ENCODE measurements at regions not wholly inside any gene's neighbourhood (a gene's known extent, or its start where the extent isn't known, plus 50 kb on each side); places are given as distances from the start of the nearest gene placed in this dataset.

DNA sequence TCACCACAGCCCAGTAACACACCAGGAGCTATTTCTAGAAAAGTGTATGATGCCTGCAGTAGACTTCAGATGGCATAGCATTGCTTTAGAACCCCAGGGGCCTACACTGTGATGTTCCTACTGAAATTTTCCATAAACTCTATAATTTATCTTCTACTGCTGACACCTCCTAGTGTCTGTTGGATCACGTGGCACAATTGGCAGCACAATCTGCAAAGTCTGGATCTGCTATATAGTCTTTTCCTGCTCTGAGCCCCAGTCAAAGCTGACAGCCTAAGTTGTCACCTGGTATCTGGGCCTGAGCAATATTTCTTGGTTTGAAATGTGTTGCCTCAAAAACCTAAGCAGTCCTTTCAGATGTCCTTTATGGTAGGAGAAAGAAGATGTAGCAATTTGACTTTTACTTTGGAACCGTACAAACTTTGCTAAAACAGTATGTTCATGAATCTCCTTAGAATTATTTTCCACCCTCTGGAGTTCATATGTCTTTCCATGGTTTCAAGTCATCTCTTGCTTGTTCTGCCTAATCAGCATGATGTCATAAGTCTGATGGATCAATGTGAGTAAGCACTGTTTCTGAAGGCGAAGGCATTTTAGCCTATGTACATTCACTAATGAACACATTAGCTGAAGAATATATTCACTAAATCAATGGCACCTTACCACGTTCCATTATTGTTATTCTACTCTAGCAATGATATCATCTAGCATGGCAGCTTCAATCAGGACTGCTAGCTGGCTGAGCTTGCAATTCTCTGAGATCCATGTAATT lies 536.5 kb upstream of the NBEA start:
- H3K4me1 ChIP-seq (ENCODE audit: control insufficient read depth in 1 of 2, insufficient read depth in 2 of 2, low read length in 2 of 2), result no peaks in the 10 kb centered on the region
- Mint-ChIP-seq H3K4me1 (no peaks in the 10 kb centered on the region), H3K4me3 (no peak overlapping the region), H3K27ac (no peak overlapping the region), H3K36me3 (no peaks in the 10 kb centered on the region), H3K27me3 (ENCODE audit: low read depth in 3 of 3) (no peaks in the 10 kb centered on the region), H3K9me3 (peaks cover 0 to 10% (median 4%) of the 10 kb centered on the region in 7 donors)
- H3K27ac ChIP-seq (ENCODE audit: low read depth in 1 of 2, low read length in 2 of 2), result no peak overlapping the region
- H3K27me3 ChIP-seq (ENCODE audit: control insufficient read depth in 2 of 2, insufficient read depth in 2 of 2, low read length in 2 of 2), result no peaks in the 10 kb centered on the region
- no peaks in the 10 kb centered on the region for H3K36me3 ChIP-seq (replicated peaks in 1 of 2; ENCODE audit: control insufficient read depth in 1 of 2, insufficient read depth in 2 of 2, low read length in 2 of 2)
- DNase-seq, result no peak
- H3K9ac ChIP-seq (ENCODE audit: insufficient read depth, low read length, poor library complexity, severe bottlenecking), result no peak overlapping the region
- intact Hi-C loops (cut with micrococcal nuclease), result no loop called here
- no CpG with 5 or more reads among the region's 4 CpGs for WGBS (ENCODE audit: insufficient coverage)
- no peaks in the 10 kb centered on the region for H4K20me1 ChIP-seq (ENCODE audit: insufficient read depth, low read length)
- no peak overlapping the region for H3K4me3 ChIP-seq (replicated peaks in 1 of 3; ENCODE audit: low read depth in 2 of 3, low read length in 3 of 3)
- TF ChIP-seq, protein P1, sequence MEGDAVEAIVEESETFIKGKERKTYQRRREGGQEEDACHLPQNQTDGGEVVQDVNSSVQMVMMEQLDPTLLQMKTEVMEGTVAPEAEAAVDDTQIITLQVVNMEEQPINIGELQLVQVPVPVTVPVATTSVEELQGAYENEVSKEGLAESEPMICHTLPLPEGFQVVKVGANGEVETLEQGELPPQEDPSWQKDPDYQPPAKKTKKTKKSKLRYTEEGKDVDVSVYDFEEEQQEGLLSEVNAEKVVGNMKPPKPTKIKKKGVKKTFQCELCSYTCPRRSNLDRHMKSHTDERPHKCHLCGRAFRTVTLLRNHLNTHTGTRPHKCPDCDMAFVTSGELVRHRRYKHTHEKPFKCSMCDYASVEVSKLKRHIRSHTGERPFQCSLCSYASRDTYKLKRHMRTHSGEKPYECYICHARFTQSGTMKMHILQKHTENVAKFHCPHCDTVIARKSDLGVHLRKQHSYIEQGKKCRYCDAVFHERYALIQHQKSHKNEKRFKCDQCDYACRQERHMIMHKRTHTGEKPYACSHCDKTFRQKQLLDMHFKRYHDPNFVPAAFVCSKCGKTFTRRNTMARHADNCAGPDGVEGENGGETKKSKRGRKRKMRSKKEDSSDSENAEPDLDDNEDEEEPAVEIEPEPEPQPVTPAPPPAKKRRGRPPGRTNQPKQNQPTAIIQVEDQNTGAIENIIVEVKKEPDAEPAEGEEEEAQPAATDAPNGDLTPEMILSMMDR (IDR thresholded peaks at IDR 0.05), result no peak
- no peaks in the 10 kb centered on the region for H3K79me2 ChIP-seq (ENCODE audit: insufficient read depth, low read length)
- H2AFZ ChIP-seq (ENCODE audit: insufficient read depth, low read depth, low read length, poor library complexity, severe bottlenecking), result no peak overlapping the region
- H3K4me2 ChIP-seq (replicated peaks; ENCODE audit: extremely low read depth, low read length, poor library complexity, severe bottlenecking), result no peak overlapping the region
- peaks cover 6 to 10% of the 10 kb centered on the region in 2 donors for H3K9me3 ChIP-seq (replicated peaks in 1 of 2; ENCODE audit: control insufficient read depth in 1 of 2, insufficient read depth in 1 of 2, low read length in 2 of 2)

DNA sequence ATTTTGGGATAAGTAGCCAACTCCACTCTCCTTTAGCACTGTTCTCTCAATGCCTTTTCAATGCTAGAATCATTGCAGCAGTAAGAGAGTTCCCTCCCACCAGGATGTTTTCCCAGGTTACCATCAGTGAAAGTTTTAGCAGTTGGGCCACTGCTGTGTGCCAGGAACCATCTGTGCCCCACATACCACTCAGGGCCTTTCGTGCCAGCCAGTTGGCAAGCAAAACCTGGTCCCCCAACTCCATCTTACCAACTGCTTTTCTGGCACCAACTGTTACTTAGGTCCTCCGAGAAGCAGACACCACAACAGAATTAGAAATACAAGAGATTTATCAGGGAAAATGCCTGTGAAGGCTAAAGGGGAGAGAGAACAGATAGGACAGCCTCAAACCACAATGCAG lies 533.4 kb upstream of the NBEA start:
- WGBS (ENCODE audit: insufficient coverage), result 83% methylated on average over 1 of the region's 2 CpGs
- H3K4me2 ChIP-seq (replicated peaks; ENCODE audit: extremely low read depth, low read length, poor library complexity, severe bottlenecking), result no peak overlapping the region
- no peaks in the 10 kb centered on the region for H3K4me1 Mint-ChIP-seq
- no peak overlapping the region for H3K27ac ChIP-seq (ENCODE audit: low read depth in 1 of 2, low read length in 2 of 2)
- no peak overlapping the region for H3K4me3 Mint-ChIP-seq
- H3K9me3 ChIP-seq (replicated peaks in 1 of 2; ENCODE audit: control insufficient read depth in 1 of 2, insufficient read depth in 1 of 2, low read length in 2 of 2), result peaks cover 10 to 11% of the 10 kb centered on the region in 2 donors
- H3K36me3 Mint-ChIP-seq, result no peaks in the 10 kb centered on the region
- H3K27ac Mint-ChIP-seq, result no peak overlapping the region
- H3K27me3 ChIP-seq (ENCODE audit: control insufficient read depth in 2 of 2, insufficient read depth in 2 of 2, low read length in 2 of 2), result no peaks in the 10 kb centered on the region
- H3K4me3 ChIP-seq (replicated peaks in 1 of 3; ENCODE audit: low read depth in 2 of 3, low read length in 3 of 3), result no peak overlapping the region
- intact Hi-C loops (cut with micrococcal nuclease), result no loop called here
- TF ChIP-seq, protein P1 (IDR thresholded peaks at IDR 0.05), result no peak
- H3K4me1 ChIP-seq (ENCODE audit: control insufficient read depth in 1 of 2, insufficient read depth in 2 of 2, low read length in 2 of 2), result no peaks in the 10 kb centered on the region
- H2AFZ ChIP-seq (ENCODE audit: insufficient read depth, low read depth, low read length, poor library complexity, severe bottlenecking), result no peak overlapping the region
- DNase-seq, result no peak
- no peaks in the 10 kb centered on the region for H3K79me2 ChIP-seq (ENCODE audit: insufficient read depth, low read length)
- H3K27me3 Mint-ChIP-seq (ENCODE audit: low read depth in 3 of 3), result peaks cover 0 to 2% (median 0%) of the 10 kb centered on the region in 3 donors
- no peaks in the 10 kb centered on the region for H4K20me1 ChIP-seq (ENCODE audit: insufficient read depth, low read length)
- no peak overlapping the region for H3K9ac ChIP-seq (ENCODE audit: insufficient read depth, low read length, poor library complexity, severe bottlenecking)
- H3K9me3 Mint-ChIP-seq, result peaks cover under 1 to 17% (median 9%) of the 10 kb centered on the region in 7 donors
- no peaks in the 10 kb centered on the region for H3K36me3 ChIP-seq (replicated peaks in 1 of 2; ENCODE audit: control insufficient read depth in 1 of 2, insufficient read depth in 2 of 2, low read length in 2 of 2)
